GM21526 (cell line): ENCODE measurements at regions not wholly inside any gene's neighbourhood (a gene's known extent, or its start where the extent isn't known, plus 50 kb on each side); places are given as distances from the start of the nearest gene placed in this dataset.

ENCODE experiments used
- ATAC-seq: cut with Tn5 transposase; IDR thresholded peaks from one replicate; pipeline ENCODE4 v1.9.1; 2021; ENCODE audit warnings: moderate library complexity; ENCODE audit not compliant: unreplicated experiment, low FRiP score

DNA sequence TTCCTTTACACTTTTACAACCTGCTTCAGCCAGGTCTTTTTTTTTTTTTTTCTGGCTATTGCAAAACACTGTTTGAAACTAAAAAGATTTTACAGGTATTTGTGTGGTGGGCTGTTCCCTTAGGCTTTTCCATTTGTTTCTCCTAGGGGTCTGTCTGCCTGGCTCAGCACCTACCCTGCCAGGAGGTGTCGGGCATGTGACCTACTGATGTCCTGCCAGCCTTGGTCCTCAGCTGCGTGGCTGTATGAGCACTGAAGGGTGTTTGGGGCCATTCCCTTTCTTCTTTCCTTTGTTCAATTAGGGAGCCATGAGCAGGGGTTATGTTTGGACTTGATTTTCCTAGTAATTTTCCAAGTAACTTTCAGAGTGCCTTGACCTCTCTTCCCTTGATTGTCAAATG is 269.2 kb upstream of the SALL1 start:
- no peak for ATAC-seq

DNA sequence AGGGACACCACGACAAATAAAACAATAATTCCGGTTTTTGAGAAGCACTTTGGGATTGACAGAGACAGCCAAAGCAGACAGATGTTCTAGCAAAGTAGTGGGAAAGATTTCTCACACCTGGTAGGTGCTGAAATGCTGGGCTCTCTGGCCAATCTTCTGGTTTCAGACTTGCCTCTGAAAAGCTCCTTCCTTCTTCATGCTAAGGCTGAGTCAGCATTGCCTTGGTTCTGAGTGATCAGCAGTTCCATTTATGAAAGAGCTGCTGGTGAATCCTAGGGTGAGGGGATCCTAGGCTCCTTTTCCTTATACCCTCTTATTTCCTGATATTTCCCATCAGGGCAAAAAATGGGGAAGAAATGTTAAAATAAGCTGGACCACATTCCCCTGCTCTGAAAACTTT is 268.7 kb upstream of the SALL1 start:
- ATAC-seq = no peak

DNA sequence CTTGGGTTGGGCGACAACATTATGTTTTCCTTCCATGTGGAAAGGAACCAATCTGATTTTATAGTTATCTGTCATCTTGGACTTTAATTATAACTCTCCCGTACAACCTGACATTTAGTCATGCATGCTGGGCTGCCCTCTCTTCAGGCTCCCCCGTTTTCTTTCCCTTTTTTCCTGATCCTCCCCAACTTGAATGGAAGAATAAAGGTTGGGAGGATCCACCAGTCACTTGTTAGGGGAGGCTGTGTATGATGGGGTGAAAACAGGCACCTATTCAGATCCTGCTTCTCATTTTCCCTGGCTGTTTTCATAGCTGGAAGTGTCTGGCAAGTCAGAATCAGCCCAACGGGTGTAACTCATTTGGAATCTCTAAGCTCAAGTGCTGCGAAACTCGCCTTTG is 267.2 kb upstream of the SALL1 start:
- no peak for ATAC-seq

DNA sequence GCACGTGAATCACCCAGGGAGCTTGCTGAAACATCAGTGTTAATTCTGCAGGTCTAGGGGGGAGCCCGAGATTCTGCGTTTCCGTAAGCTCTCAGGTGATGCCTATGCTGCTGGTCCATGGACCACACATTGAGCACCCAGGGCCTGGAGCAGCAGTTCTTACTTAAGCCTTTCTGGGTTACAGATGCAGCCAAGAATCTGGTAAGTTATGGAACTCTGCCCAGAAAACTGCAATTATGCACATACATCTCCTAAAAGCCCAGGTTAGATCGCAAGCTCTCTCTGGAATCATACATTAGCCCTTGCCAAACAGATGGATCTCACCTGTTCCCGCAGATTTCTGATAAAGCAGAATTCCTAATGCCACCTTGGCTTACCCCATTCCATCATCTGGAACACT is 265.9 kb upstream of the SALL1 start:
- no peak for ATAC-seq

DNA sequence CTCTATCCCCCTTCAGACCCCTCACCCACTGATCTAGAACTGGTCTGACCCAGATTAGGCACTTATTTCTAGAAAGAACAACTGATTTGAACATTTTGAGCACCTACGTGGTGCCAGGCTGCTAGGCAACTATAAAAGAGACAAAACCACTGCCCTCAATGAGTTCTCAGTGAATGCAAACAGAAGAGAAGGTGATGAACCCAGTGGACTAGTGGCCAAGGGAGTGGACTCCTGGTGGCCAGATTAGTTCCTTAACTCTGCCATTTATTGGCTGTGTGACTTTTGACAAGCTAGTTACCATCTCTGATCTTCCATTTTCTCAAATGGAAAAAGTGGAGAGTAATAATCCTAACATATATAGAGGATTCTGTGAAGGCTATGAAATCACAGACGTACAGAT is 259.1 kb upstream of the SALL1 start:
- no peak for ATAC-seq

DNA sequence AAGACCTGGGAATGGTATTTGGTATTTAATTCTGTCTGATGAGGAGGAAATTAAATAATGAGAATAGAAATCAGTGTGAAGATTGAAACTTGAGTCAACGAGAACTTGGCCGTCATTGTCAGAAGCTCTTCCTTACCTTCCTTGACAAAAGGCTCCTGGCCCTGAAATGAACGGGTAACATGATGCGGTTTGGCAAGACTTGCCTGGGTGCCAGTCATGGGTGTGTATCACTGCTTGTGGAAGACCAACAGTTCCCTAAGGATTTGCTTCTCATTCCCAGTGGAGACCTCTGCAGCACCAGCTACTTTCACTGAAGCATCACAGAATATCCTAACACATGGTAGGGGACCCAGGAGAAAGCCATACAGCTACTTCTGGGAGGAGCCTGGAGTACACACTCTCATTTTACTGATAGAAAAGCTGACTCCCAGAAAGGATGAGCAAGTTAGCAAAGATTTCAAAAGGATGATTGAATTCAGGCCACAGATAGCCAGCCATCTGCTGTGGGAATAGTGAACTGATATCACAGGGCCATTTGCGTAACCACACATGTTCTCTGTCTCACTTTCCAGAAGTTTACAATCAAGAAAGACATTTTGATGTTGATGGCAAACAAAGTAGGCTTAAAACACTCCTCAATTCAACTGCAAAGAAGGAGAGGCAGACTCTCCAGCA is 258.1 kb upstream of the SALL1 start:
- no peak for ATAC-seq

DNA sequence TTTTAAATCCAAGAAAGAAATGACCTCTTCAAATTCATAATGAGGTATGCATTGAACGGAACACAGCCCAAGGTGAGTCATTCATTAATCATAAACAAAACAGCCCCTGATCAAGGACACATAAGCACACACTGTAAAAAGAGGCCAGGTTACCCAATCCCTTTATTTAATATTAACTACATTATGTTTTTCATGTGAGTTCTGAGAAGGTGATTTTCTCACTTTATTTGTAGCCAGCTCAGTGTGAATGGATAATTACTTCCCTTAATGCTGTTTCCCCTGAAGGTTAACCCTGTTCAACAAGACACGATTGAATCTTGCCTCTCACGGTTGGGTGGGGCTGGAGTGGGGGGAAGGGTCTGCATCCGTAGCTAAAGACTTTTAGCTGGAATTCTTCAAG is 257.3 kb upstream of the SALL1 start:
- ATAC-seq = no peak

DNA sequence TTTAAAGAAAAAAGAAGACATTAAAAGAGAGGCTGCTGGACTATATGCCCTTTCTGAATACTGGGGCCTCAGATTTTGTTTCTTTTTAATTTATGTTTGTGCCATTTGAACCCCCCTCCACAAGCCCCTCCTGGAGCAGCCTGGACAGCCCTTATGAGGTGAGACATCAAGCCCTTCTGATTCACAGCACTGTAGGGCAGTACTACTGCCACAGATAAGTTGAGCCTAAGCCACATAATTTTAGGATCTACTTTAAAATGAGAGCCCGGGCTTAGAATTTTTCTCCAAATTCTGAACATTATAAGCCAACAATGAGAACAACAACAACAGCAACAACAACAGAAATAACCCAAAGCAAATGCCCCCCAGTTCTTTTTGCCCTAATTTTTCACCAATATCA is 256.9 kb upstream of the SALL1 start:
- ATAC-seq = no peak

DNA sequence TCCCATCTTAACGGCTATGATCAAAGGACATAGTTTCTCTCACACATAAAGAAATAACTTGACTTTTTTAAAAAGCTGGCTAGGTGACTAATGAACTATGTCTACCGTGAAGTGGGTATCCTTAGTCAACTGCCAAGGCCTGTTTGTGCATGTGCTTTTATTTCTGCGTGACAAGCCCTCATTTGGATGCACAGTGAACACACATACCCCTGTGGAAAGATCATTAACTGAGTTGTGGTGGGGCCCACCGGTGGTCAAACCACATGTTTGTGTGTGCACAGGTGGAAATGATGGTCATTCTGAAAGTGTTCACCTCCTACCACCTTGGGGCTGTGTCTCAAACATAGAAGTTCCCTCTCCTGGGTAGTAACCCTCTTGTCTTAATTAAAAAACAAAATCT is 256.1 kb upstream of the SALL1 start:
- no peak for ATAC-seq

DNA sequence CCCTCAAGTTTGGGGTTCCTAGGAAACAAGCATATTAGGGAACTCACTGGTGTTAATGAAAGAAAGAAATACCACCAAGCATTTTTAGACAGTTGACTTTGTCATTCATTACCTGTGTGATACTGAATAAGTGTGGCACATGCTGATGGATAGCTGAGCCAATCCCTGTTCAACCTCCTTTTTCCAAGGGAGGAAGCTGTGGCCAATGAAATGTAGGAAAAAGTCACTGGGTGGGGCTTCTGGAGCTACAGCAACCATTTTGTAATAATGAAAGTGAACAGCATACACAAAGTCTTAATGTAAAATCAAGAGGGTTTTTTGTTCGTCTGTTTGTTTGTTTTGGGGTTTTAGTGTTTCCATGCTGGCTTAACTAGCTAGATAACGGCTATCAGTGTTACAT is 254.3 kb upstream of the SALL1 start:
- no peak for ATAC-seq

DNA sequence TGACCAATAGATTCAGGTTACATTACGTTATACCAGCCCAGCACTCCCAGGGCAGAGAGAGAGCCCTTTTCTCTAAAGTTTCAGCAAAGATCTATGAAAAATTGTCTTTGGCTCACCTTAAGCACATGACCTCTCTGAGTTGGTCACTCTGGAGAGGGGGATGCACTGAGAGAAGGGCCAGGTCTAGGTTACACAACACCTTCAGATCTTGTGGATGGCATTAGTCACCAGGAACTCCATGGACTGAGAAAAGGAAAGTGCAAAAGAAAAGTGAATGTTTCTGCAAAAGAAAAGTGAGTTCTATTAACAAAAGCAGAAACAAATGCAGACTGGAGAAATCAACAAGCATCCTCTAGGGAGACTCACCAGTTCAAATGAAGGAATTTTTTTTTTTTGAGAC is 253.3 kb upstream of the SALL1 start:
- no peak for ATAC-seq

DNA sequence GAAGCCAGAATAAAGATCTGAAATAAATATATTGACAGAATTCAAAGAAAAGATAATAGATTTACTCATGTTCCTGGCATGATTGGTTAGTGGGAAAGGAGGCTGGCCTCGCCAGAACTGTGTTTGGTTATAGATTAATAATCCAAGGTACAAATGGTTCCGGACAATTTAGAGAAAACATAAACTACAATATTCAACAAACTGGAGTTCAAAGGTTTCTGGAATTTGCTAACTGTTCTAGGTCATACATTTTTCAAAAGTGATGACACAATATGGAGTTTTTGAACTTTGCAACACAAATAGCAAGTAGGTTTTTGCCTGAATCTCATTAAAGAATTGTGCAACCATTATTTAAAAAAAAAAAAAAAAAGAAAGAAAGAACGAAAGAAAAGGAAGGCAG is 251.7 kb upstream of the SALL1 start:
- no peak for ATAC-seq

DNA sequence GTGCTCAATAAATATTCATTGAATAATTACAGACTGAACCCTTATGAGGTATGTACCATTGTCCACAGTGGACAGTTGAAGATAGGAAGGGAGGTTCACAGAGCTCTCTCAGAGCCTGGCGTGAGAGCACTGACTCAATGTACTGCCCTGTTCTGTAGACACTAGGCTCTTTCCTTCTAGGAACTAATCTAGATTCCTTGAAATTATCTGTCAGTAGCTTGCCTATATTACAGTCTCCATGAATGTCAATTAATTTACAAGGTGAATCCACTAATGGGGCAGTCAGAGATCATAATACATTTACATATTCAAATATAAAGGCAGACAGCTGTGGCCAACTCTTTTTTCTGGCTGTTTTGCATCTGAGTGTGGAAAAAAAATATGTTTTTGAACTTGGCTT is 251.2 kb upstream of the SALL1 start:
- no peak for ATAC-seq

DNA sequence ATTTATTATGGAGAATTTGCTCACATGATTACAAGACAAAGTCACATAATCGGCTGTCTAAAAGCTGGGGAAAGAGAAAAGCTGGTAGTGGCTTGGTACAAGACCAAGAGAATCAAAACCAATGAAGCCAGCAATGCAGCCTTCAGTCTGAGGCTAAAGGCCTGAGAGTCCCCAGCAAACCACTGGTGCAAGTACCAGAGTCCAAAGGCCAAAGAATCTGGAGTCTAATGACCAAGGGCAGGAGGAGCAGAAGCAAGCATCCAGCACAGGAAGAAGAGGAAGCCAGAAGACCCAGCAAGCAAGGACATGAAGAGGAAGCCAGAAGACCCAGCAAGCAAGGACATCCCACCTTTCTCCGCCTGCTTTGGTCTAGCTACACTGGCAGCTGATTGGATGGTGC is 250.6 kb upstream of the SALL1 start:
- ATAC-seq = no peak

DNA sequence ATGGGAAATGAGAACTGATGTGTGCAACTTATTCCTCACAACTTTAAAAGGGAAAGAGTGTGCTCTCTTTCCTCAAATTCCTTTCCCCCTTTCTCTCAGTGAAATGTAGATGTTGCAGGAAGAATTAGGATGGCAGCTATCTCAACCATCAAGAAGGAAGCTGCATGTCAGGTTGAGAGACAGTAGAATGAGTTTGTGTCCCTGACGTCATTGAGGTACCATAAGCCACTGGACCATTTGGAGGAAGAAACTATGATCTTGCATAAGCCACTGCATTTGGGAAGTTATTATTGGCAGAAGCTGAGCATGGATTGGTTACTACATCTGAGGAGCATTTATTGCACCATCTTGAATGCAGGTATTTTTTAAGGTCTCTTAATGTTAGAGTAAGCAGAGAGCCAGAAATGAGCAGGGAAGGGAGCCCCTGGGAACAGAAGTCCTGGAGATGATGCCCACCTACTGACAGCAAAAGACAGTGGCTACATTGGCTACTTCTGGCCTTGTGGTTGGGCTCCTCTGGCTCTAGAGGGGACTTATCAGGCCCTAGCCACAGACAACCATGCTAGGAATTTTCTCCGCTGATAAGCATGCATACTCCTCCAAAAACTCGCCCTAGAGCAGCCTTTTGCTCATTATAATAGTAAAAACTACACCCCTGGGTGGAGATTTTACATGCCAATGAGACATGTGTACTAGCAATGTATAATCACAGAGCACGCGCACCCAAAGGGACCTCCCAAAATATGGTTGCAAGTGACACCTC is 249.0 kb upstream of the SALL1 start:
- ATAC-seq = no peak

DNA sequence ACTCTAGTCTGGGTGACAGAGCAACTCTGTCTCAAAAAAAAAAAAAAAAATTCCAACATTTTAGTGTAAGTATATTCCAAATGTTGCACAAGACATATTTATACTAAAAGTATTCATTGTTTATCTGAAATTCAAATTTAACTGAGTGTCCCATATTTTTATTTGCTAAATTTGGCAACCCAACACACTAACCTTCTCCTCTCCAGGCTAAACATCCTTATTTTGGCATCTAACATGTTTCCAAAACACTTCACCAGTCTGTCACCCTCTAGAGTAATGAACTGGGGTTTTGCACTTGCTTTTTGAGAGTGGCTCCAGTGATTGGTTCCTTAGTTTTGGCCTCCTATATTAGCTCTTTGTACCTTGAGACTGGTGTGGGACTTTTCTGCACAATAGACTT is 243.4 kb upstream of the SALL1 start:
- no peak for ATAC-seq

DNA sequence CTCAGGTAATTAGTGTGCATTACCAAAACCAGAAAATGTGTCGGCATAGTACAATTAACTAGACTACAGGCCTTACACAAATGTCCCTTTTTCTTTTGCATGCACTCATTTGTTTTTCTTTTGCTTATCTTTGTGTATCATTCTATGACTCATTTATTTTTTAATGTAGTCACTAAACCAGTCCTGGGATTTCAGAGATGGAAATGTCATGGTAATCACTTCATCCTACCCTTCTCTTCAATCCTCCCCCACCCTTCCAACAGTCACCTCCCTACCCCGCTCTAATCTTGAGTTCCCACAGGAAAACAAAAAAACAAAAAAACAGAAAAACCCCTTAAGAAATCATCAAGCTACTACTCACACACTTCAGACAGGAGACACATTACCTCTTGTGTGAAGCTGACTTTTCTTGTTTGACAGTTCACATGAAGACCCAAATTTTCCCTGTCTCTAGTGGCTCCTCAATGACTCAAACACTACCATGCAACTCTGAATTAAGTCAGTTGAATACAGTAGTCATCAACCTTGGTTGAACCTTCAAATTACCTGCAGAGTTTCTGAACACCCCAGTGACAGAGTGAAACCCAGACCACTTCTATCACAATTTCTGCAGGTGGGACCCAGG is 242.4 kb upstream of the SALL1 start:
- no peak for ATAC-seq

DNA sequence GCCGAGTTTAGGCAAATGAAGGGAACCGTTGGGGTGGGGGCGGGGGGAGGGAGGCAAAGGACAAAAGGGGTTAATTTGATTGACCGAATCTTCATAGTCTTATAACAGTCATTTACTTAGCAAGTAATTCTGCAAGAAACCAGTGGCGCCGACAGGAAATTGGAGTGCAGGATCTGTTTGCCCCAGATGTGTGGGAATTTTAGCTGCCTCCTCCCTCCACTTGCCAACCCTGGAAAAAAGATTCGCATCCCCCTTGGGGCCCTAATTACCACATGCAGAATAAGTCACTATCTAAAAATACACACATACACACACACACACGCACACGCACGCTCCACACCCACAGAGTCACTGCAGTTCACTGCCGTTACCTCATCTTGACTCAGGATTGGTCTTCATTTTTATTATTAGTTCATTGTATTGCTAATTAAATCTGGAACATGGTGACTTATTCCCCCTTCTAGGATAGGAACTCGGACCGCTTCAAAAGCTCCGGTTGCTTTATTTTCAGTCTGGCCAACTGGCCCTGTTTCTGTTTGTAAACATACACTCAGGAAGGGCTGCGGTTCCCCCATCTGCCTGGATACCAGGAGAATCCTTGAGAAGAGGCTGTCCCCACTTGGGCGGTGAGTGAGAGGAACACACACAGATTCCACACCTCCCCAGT is 241.6 kb upstream of the SALL1 start:
- ATAC-seq = no peak

DNA sequence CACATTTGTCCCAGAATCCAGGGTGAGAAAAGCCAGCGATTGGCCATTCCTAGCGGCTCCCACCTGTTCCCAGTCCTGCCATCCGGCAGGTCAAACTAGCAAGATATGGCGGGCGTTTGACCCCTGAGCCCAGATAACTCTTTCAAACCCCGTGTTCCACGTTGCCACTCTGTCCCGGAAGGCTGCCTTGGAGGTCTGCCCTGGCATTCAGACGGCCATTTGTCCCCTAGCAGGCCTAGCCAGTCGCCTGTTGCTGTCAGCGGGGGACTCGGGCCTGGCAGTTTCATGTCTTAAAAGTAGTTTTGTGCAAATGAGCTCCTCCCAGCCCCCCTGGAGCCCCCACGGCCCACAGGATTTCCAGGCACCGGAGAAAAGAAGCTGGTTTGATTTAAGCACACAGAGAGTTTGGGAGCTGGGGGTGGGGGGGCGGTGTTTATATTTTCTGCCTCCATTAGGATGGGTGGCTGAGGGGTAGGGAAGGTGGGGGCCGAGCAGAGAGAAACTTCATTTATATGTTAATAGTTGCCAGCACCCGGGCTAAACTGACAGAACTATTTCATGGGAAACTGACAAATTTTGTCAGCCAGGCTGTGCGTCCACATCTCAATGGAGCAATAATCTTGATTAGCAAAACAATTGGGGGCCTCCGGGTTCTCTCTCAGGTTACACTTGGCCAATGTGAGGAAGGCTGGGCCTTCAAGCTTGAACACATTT is 240.9 kb upstream of the SALL1 start:
- no peak for ATAC-seq

DNA sequence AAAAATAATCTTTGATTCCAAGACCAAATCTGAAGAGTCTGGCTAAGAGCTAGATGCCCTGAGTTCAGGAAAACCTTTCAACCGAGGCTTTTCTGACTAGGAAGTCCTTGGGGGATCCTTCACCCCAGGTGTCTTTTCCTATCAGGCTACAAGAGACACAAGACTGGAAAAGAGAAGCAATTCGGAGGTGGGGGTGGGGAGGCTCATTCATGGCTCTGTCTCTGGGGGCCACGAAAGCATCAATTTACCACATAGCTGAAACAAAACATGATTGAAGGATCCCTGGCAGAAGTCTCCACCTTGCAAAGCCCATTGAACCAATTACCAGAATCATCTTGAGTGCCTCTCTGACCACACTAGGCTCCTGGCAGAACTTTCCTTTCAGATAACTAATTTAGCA is 239.8 kb upstream of the SALL1 start:
- no peak for ATAC-seq

DNA sequence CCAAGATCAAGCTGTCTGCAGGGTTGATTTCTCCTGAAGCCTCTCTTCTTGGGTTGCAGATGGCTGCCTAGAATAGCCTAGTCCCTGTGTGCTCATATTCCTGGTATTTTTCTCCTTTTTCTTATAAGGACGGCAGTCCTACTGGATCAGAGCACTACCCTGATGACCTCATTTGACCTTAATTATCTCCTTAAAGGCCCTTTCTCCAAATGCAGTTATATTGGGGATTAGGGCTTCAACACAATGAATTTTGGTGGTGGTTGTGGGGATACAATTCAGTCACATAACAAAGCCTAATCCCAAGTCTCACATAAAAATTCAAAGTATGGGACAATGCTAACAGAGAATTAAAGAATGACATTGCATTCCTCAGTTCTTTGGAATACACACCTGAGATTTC is 238.8 kb upstream of the SALL1 start:
- ATAC-seq = no peak
